ENCODE measurements at regions not wholly inside any gene's neighbourhood (a gene's known extent, or its start where the extent isn't known, plus 50 kb on each side); places are given as distances from the start of the nearest gene placed in this dataset.

GRCh38 chr4:146108756-146109155, 66.8 kb upstream of the LSM6 start:
- H3K4ac ChIP-seq (replicated peaks; ENCODE audit: insufficient read length, low read depth, low read length), result no peak overlapping the region
- no peaks in the 10 kb centered on the region for H3K36me3 ChIP-seq (ENCODE audit: control insufficient read depth in 2 of 4, insufficient read depth in 4 of 4, low read length in 3 of 4)
- H3K14ac ChIP-seq (ENCODE audit: insufficient read length), result no peak overlapping the region
- H3K9me3 ChIP-seq (ENCODE audit: insufficient read depth in 2 of 2, low read depth in 1 of 2, low read length in 1 of 2), result no peaks in the 10 kb centered on the region
- H2BK120ac ChIP-seq (replicated peaks; ENCODE audit: low read depth, low read length), result no peak overlapping the region
- H3K23ac ChIP-seq (ENCODE audit: insufficient read length), result no peak overlapping the region
- H3K79me1 ChIP-seq (ENCODE audit: low read depth, low read length), result no peaks in the 10 kb centered on the region
- no peak overlapping the region for H3K18ac ChIP-seq (ENCODE audit: extremely low read depth, low read length)
- H3K23me2 ChIP-seq (ENCODE audit: low read depth, low read length), result no peaks in the 10 kb centered on the region
- H4K91ac ChIP-seq (replicated peaks; ENCODE audit: insufficient read length, low read length), result no peak overlapping the region
- H3K4me1 ChIP-seq (replicated peaks in 1 of 4; ENCODE audit: control insufficient read depth in 3 of 4, insufficient read depth in 4 of 4, low read length in 3 of 4), result no peaks in the 10 kb centered on the region
- no peak overlapping the region for H4K8ac ChIP-seq (ENCODE audit: extremely low read depth, insufficient read depth, low read length)
- DNase-seq (ENCODE audit: low read depth in 1 of 2, low spot score in 2 of 2) (no peak), FAIRE-seq (no peak)
- no peaks in the 10 kb centered on the region for H3K27me3 ChIP-seq (replicated peaks in 1 of 4; ENCODE audit: control insufficient read depth in 3 of 4, extremely low read depth in 1 of 4, insufficient read depth in 3 of 4, low read length in 3 of 4)
- H4K20me1 ChIP-seq (replicated peaks in 1 of 2; ENCODE audit: control insufficient read depth in 1 of 2, insufficient read depth in 2 of 2, low read length in 2 of 2), result no peaks in the 10 kb centered on the region
- CTCF ChIA-PET (ENCODE audit: partially characterized antibody), result interaction anchor here (9.1 kb wide), 1 partner anchor 14 kb away, joined by 68 read pairs; no protein-coding TSS in a partner anchor
- 92% methylated on average over 1 of the region's 1 CpG; no CpG with 5 or more reads in 1 of the 2 experiments for WGBS, 2 experiments (ENCODE audit: extremely low coverage in 1 of 2, insufficient coverage in 1 of 2, insufficient read length in 1 of 2, insufficient replicate concordance in 2 of 2, low coverage in 1 of 2, low lambda C conversion rate in 2 of 2, missing lambda C conversion rate in 1 of 2)
- no peak overlapping the region for H2BK20ac ChIP-seq (ENCODE audit: low read length)
- no peak overlapping the region for H2AK5ac ChIP-seq (ENCODE audit: low read depth, low read length)
- H3K4me3 ChIP-seq (ENCODE audit: extremely low read depth in 1 of 4, insufficient read depth in 2 of 4, low read depth in 3 of 4, low read length in 4 of 4), result no peak overlapping the region
- POLR2A ChIA-PET (ENCODE audit: partially characterized antibody), result no interaction called here
- no peak overlapping the region for H3K9ac ChIP-seq (replicated peaks in 1 of 4; ENCODE audit: extremely low read depth in 1 of 4, low read depth in 3 of 4, low read length in 3 of 4)
- no peak overlapping the region for H2BK12ac ChIP-seq (ENCODE audit: low read depth, low read length)
- no peak overlapping the region for H2AFZ ChIP-seq (ENCODE audit: low read length)
- H2BK15ac ChIP-seq (ENCODE audit: low read length), result no peak overlapping the region
- H3K4me2 ChIP-seq (ENCODE audit: insufficient read depth in 1 of 2, low read depth in 2 of 2, low read length in 2 of 2), result no peak overlapping the region
- no peak overlapping the region for H3K27ac ChIP-seq (ENCODE audit: low read depth, low read length)
- no peaks in the 10 kb centered on the region for H3K79me2 ChIP-seq (ENCODE audit: control insufficient read depth in 1 of 2, insufficient read depth in 2 of 2, low read length in 2 of 2)
- no peak overlapping the region for H2BK5ac ChIP-seq (ENCODE audit: low read depth, low read length)
- H4K5ac ChIP-seq (ENCODE audit: insufficient read length, low read depth, low read length), result no peak overlapping the region
- no peak overlapping the region for H3K56ac ChIP-seq (replicated peaks; ENCODE audit: insufficient read length, low read depth, low read length)
- TF ChIP-seq KDM4A (IDR thresholded peaks at IDR 0.05; ENCODE audit: low read depth, low read length, severe bottlenecking) (no peak), POLR2A (IDR thresholded peaks at IDR 0.05; ENCODE audit: control extremely low read depth in 1 of 2, low read depth in 2 of 2, low read length in 2 of 2) (no peak), SUZ12 (IDR thresholded peaks at IDR 0.05; ENCODE audit: low read length) (no peak), EGR1 (IDR thresholded peaks at IDR 0.05; ENCODE audit: borderline replicate concordance, low read depth, low read length) (no peak), TCF12 (IDR thresholded peaks at IDR 0.05; ENCODE audit: low read depth, low read length) (no peak), TAF1 (IDR thresholded peaks at IDR 0.05; ENCODE audit: low read depth, low read length) (no peak), SIRT6 (IDR thresholded peaks at IDR 0.05; ENCODE audit: low read length) (no peak), CHD1 (IDR thresholded peaks at IDR 0.05; ENCODE audit: low read depth, low read length) (no peak), GTF2F1 (IDR thresholded peaks at IDR 0.05; ENCODE audit: borderline replicate concordance, low read depth, low read length) (no peak), SAP30 (IDR thresholded peaks at IDR 0.05; ENCODE audit: insufficient read depth, insufficient replicate concordance, low read length) (no peak), TEAD4 (IDR thresholded peaks at IDR 0.05; ENCODE audit: low read depth, low read length) (no peak), BCL11A (IDR thresholded peaks at IDR 0.05; ENCODE audit: low read depth in 2 of 2, low read length in 2 of 2) (no peak), POLR2AphosphoS5 (IDR thresholded peaks at IDR 0.05; ENCODE audit: low read depth, low read length) (no peak), BACH1 (IDR thresholded peaks at IDR 0.05; ENCODE audit: low read length) (no peak), RBBP5 (IDR thresholded peaks at IDR 0.05; ENCODE audit: borderline replicate concordance, low read depth, low read length) (no peak), BRCA1 (IDR thresholded peaks at IDR 0.05; ENCODE audit: low read depth, low read length) (no peak)
- TF ChIP-seq, protein P1, sequence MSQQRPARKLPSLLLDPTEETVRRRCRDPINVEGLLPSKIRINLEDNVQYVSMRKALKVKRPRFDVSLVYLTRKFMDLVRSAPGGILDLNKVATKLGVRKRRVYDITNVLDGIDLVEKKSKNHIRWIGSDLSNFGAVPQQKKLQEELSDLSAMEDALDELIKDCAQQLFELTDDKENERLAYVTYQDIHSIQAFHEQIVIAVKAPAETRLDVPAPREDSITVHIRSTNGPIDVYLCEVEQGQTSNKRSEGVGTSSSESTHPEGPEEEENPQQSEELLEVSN (IDR thresholded peaks at IDR 0.05), result no peak

All from H1 (cell line).